ENCODE measurements at regions not wholly inside any gene's neighbourhood (a gene's known extent, or its start where the extent isn't known, plus 50 kb on each side); places are given as distances from the start of the nearest gene placed in this dataset.

- TF ChIP-seq CTCF (IDR thresholded peaks at IDR 0.05), result no peak
- no peak for TF ChIP-seq POLR2A (IDR thresholded peaks at IDR 0.05)
- TF ChIP-seq POLR2AphosphoS5 (IDR thresholded peaks at IDR 0.05), result no peak
Measured at GRCh38 chr5:109597893-109598292, 91.8 kb upstream of the MAN2A1 start.

Data from suprapubic skin (tissue), 4 donors.